WTC11 (cell line): ENCODE measurements at regions not wholly inside any gene's neighbourhood (a gene's known extent, or its start where the extent isn't known, plus 50 kb on each side); places are given as distances from the start of the nearest gene placed in this dataset.

Source experiments
- ATF1 ChIP-seq: sonication (generic); formaldehyde crosslinking; IDR thresholded peaks from 2 replicates; pipeline ENCODE4 v1.8.1; 2023; ENCODE audit warnings: mild to moderate bottlenecking, moderate library complexity, missing genetic modification reagents
- CTCF ChIP-seq: fragments of 200-600 bp; IDR thresholded peaks from 2 replicates; pipeline ENCODE4 v1.8.0; 2022; ENCODE audit warnings: antibody characterized with exemption
- JAZF1 ChIP-seq: fragments of 250-450 bp; sonication (Bioruptor Pico); IDR thresholded peaks from 2 replicates; pipeline ENCODE4 v1.9.0; 2021; ENCODE audit warnings: moderate library complexity, mild to moderate bottlenecking, inconsistent platforms
- SP1 ChIP-seq: sonication (generic); formaldehyde crosslinking; conservative IDR thresholded peaks from 2 replicates; pipeline ENCODE4 v1.8.1; 2022; ENCODE audit warnings: missing genetic modification reagents
- TCF7 ChIP-seq: sonication (generic); formaldehyde crosslinking; IDR thresholded peaks from 2 replicates; pipeline ENCODE4 v1.8.0; 2022; ENCODE audit warnings: mild to moderate bottlenecking, low read depth, missing genetic modification reagents, moderate library complexity
- ZNF121 ChIP-seq: sonication (generic); formaldehyde crosslinking; IDR thresholded peaks from 2 replicates; pipeline ENCODE4 v1.8.0; 2023; ENCODE audit warnings: missing genetic modification reagents
- ZNF219 ChIP-seq: sonication (generic); formaldehyde crosslinking; IDR thresholded peaks from 2 replicates; pipeline ENCODE4 v1.8.0; 2023; ENCODE audit warnings: missing genetic modification reagents, mild to moderate bottlenecking, borderline replicate concordance

DNA sequence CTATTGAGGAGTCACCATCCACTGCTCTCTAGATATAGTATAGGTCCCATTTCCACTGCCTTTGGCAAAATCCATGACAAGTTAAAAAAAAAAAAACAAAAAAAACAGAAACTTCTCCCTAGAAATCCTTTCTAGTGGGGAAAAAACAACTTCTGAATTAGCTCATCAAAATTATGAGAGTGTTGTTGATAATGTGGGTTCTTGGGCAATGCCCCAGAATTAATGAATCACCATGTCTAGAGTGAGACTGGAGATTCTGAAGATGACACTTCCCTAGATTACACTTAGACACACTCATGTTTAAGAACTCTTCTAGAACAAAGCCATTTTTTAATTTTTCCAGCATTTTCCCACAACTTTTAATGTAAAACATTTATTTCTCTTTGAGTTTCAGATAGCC, 728.0 kb upstream of the C9orf72 start:
- TF ChIP-seq SP1 (CRISPR knock-in tag), result no peak
- TF ChIP-seq CTCF, result no peak
- no peak for TF ChIP-seq ZNF219
- no peak for TF ChIP-seq TCF7 (CRISPR knock-in tag)
- TF ChIP-seq ATF1 (CRISPR knock-in tag), result no peak
- TF ChIP-seq JAZF1 (CRISPR knock-in tag), result no peak
- no peak for TF ChIP-seq ZNF121 (CRISPR knock-in tag)
